Hematopoietic multipotent progenitor cell treated with erythropoietin and hydrocortisone succinate and interleukin-3 and kit ligand, for 6 days (in vitro differentiated cells): ENCODE measurements at regions not wholly inside any gene's neighbourhood (a gene's known extent, or its start where the extent isn't known, plus 50 kb on each side); places are given as distances from the start of the nearest gene placed in this dataset.
"Not testable (repeated sequence)": the region's sequence is repeated elsewhere in the genome, so short reads cannot be mapped to it uniquely, and the experiment has no call there.

Source experiments
- DNase-seq: peaks from one replicate; pipeline ENCODE4 v3.0.0-alpha.2; 2015

GRCh38 chr6:9233686-9234085 lies 798.3 kb upstream of the SLC35B3 start:
- no peak for DNase-seq

- DNase-seq = no peak
Observed at GRCh38 chr6:9233226-9233625, 797.9 kb upstream of the SLC35B3 start.

- no peak for DNase-seq
Observed at GRCh38 chr6:9225441-9225871, 790.1 kb upstream of the SLC35B3 start.

GRCh38 chr6:9224539-9224938 lies 789.2 kb upstream of the SLC35B3 start:
- no peak for DNase-seq

GRCh38 chr6:9213717-9214116 lies 778.4 kb upstream of the SLC35B3 start:
- DNase-seq = not testable (repeated sequence)

- no peak for DNase-seq
Observed at GRCh38 chr6:9208966-9209365, 773.6 kb upstream of the SLC35B3 start.

DNA sequence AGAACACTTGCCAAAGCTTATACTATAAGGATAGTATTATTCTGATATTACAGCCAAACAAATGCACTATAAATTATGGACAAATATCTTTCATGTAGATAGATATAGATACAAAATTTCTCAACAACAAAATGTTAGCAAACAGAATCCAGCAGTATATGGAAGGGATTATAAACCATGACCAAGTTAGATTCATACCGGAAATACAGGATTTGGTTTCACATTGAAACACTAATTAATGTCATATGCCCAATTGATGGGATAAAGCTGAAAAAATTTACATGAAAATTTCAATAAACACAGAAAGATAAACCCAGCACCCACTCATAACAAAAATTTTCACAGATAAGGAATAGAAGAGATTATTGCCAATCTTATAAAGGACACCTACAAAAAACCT lies 770.3 kb upstream of the SLC35B3 start:
- no peak for DNase-seq

GRCh38 chr6:9204171-9204570 lies 768.8 kb upstream of the SLC35B3 start:
- DNase-seq = no peak

DNA sequence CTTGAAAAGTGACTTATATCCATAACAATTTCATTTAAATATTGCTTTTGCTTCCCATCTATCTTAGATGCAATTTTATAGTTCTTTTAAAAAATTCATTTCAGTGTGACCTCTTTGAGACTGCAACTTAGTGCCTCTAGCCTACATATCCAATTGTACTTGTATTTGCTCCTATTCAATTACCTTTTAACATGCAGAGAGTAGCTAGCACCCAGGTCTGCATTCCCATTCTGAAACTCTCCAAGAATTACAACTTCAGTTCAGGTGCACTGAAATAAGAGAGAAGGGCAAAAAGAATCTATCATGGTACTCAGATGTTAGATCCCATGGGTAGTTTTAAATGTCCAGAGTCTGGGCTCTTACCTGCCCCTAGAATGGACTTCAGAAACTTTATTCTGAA lies 765.4 kb upstream of the SLC35B3 start:
- no peak for DNase-seq

DNA sequence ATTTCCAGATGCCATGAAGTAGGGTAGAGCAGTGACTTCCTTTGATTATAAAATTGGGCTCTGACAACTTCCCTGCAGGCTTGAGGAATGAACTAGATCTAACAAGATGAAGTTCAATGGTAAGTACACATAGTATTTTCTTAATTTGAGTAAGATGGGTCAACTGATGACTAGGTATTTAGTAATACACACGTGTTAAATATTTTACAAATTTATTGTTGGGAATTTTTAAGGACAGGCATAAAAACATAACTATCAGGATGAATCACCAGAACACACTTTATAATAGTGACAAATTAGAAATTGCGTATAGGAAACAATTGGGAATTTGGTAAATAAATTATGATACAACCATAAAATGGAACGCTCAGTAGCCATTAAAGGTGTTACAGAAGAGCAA lies 762.4 kb upstream of the SLC35B3 start:
- no peak for DNase-seq

DNA sequence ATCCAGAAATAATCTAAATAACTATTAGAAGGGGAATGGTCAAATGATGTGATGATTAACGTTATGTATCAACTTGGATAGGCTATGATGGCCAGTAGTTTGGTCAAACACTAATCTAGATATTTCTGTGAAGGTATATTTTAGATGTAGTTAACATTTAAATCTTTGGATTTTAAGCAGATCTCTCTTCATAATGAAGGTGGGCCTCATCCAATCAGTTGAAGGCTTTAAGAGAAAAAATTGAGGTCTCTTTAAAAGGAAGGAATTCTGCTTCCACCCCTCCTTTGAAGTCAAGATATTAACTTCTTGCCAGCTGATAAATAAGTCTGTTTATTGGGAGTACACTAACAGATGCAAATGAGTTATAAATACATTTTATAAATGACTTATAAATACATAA lies 760.0 kb upstream of the SLC35B3 start:
- no peak for DNase-seq

DNA sequence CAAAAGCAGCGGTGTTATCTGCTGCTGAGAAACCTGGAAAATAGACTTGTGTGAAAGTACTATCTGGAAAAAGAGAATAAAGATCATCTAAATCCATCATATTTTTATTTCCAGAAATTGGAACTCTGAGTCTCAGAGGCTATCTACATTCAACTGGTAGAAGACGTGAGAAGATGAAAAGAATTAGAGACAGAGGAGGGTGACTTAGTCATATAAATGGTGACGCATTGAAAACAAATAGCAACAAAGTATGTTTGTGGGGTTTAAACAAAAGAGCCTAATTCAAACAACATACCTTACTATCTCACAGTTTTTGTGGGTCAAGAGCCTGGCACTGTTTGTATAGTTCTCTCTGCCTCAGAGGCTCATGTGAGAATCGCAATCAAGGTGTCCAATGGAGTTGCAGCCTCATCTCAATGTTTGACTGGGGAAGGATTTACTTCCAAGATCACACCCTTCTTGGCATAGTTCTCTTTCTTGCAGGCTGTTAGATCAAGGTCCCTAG lies 757.1 kb upstream of the SLC35B3 start:
- no peak for DNase-seq

- no peak for DNase-seq
Observed at GRCh38 chr6:9186148-9186547, 750.8 kb upstream of the SLC35B3 start.

- no peak for DNase-seq
Observed at GRCh38 chr6:9178071-9178470, 742.7 kb upstream of the SLC35B3 start.

- DNase-seq = no peak
Observed at GRCh38 chr6:9173229-9173628, 737.9 kb upstream of the SLC35B3 start.

GRCh38 chr6:9172096-9172495 lies 736.8 kb upstream of the SLC35B3 start:
- no peak for DNase-seq

DNA sequence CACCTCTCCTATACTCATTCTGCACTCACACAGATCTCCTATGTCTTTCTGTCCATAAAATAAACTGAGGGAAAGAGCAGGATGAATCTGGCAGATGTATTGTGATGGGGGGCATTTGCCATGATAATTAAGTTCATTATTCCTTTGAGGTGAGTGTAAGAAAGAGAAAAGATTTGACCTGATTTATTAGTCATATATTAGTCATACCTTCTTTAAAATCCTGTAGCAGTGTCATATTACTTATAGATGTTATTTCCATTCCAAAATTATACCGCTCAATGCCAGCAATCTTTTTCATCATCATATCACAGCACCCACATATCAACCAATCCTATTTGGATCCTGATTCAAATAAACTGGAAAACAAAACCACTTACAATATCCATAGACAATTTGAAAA lies 733.3 kb upstream of the SLC35B3 start:
- no peak for DNase-seq

GRCh38 chr6:9161731-9162130 lies 726.4 kb upstream of the SLC35B3 start:
- no peak for DNase-seq

DNA sequence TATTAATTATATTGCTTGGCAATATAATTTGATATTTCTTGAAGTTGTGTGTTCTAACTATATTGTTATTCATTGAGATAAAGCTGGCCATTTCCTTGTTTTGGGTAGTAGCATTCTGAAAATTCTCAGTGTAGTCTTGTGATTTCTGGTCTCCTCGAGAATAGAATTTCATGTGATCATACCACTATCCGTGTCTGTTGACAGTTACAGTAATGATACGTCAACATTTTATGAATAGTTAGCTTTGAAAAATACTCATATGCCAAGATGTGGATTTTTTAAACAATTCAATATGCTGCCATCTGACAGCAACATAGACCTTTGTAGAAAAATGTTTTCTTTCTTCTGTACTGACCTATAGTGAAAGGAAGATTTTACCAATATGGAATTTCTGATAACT lies 723.7 kb upstream of the SLC35B3 start:
- no peak for DNase-seq

- no peak for DNase-seq
Observed at GRCh38 chr6:9155836-9156235, 720.5 kb upstream of the SLC35B3 start.

- DNase-seq = no peak
Observed at GRCh38 chr6:9143140-9143539, 707.8 kb upstream of the SLC35B3 start.

GRCh38 chr6:9140951-9141460 lies 705.7 kb upstream of the SLC35B3 start:
- no peak for DNase-seq

DNA sequence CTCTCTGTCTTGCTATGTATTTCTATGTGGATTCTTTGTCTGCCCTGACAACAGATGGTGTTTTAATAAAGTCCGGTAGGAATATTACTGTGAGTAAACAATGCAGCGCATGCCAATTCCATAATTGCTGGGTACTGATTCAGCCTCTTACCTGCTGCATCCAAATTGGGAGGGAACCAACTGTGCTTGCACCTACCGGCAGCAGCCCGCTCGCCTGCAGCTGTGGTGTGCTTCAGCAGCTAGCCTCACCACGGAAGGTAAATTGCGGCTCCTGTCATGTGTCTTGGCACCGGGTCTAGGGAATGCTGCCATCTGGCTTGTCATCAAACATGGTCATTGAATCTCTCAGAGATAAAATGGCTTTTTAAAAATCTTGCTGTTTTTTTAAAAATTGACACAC lies 704.8 kb upstream of the SLC35B3 start:
- DNase-seq = no peak

DNA sequence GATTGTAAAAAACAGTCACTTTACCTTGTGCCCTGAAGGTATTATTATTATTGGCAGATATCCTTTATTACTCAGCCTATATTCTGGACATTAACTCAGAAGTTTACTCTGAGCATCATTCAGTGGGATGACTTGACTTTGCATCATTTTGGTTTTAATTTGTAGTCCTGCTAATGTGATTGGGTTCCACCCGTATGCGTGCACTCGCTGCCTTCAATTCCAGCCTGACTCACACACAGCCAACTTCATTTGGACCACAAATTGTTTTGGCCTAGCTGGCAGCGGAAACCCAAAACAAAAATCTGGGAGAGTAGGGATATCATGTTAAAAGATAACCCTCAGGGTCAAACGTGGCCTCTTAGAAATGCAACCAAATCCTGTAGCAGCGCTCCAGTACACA lies 704.4 kb upstream of the SLC35B3 start:
- DNase-seq = no peak

DNA sequence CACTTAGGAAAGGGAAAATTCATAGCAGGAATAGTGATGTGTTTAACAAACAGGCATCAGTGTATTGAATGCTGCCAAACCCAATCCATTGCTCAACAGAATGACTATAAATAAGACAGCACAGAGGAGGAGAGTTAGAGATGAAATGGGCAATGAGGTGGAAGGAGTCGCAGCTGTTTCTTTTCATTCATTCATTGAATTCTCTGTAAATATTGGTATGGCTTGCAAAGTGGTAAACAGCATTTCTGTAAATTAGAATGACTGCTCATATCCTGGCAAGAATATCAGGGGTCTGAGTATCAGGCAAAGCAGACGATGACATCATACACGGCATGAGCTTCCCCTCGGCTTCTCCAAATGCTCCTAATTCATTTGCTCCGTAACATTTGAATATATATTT lies 703.6 kb upstream of the SLC35B3 start:
- no peak for DNase-seq
